DOHH2 (cell line): ENCODE measurements at regions not wholly inside any gene's neighbourhood (a gene's known extent, or its start where the extent isn't known, plus 50 kb on each side); places are given as distances from the start of the nearest gene placed in this dataset.

Experiments
- H3F3A ChIP-seq: fragments of 200-600 bp; sonication (generic), shearing (Covaris generic); 2 replicates; pipeline ENCODE4 v1.6.0; 2016; ENCODE audit warnings: antibody characterized with exemption, mild to moderate bottlenecking; ENCODE audit not compliant: control insufficient read depth, insufficient read depth
- H3K27ac ChIP-seq: fragments of 200-600 bp; sonication (generic); 2 replicates; pipeline ENCODE4 v1.5.1; 2014; ENCODE audit warnings: low read depth, mild to moderate bottlenecking, low read length, moderate library complexity
- H3K27me3 ChIP-seq: fragments of 200-600 bp; sonication (generic); 2 replicates; pipeline ENCODE4 v1.6.1; 2014; ENCODE audit warnings: mild to moderate bottlenecking, low read length, mixed read lengths; ENCODE audit not compliant: control insufficient read depth
- H3K36me3 ChIP-seq: fragments of 200-600 bp; sonication (generic); 2 replicates; pipeline ENCODE4 v1.6.1; 2014; ENCODE audit warnings: mild to moderate bottlenecking, low read length, moderate library complexity, mixed read lengths; ENCODE audit not compliant: control insufficient read depth
- H3K4me1 ChIP-seq: fragments of 200-600 bp; sonication (generic); 2 replicates; pipeline ENCODE4 v1.6.1; 2014; ENCODE audit warnings: mild to moderate bottlenecking, low read length, mixed read lengths; ENCODE audit not compliant: control insufficient read depth
- H3K4me2 ChIP-seq: fragments of 200-600 bp; sonication (generic); 2 replicates; pipeline ENCODE4 v1.6.0; 2014; ENCODE audit warnings: mild to moderate bottlenecking, low read length, moderate library complexity
- H3K4me3 ChIP-seq: fragments of 200-600 bp; sonication (generic); 2 replicates; pipeline ENCODE4 v1.5.1; 2014; ENCODE audit warnings: mild to moderate bottlenecking, low read length, mixed read lengths
- H3K79me2 ChIP-seq: fragments of 200-600 bp; sonication (generic); 2 replicates; pipeline ENCODE4 v1.6.1; 2014; ENCODE audit warnings: mild to moderate bottlenecking, low read length, mixed read lengths; ENCODE audit not compliant: control insufficient read depth
- H3K9me2 ChIP-seq: fragments of 200-600 bp; sonication (generic); replicated peaks from 2 replicates; pipeline ENCODE4 v1.6.1; 2014; ENCODE audit warnings: mild to moderate bottlenecking, low read length, mixed read lengths; ENCODE audit not compliant: control insufficient read depth
- H3K9me3 ChIP-seq: fragments of 200-600 bp; sonication (generic); 2 replicates; pipeline ENCODE4 v1.6.1; 2014; ENCODE audit warnings: antibody characterized with exemption, low read length, mixed read lengths; ENCODE audit not compliant: control insufficient read depth, insufficient read depth
- H4K20me1 ChIP-seq: fragments of 200-600 bp; sonication (generic); 2 replicates; pipeline ENCODE4 v1.6.0; 2014; ENCODE audit warnings: low read depth, mild to moderate bottlenecking, antibody characterized with exemption, low read length, moderate library complexity; ENCODE audit not compliant: control insufficient read depth, insufficient read depth
- CTCF ChIP-seq: fragments of 200-600 bp; sonication (generic); IDR thresholded peaks from one replicate; pipeline ENCODE4 v1.5.1; 2014; ENCODE audit warnings: antibody characterized with exemption, mild to moderate bottlenecking, low read depth, low read length; ENCODE audit not compliant: poor library complexity, severe bottlenecking
- EZH2phosphoT487 ChIP-seq: fragments of 200-600 bp; sonication (generic); IDR thresholded peaks from 2 replicates; pipeline ENCODE4 v1.6.1; 2017; ENCODE audit warnings: borderline replicate concordance, mild to moderate bottlenecking, antibody characterized with exemption, low read length, moderate library complexity, mixed read lengths

- Histone ChIP-seq H3K36me3 (no peaks in the 10 kb centered on the region), H3K4me3 (no peak overlapping the region), H3K4me2 (no peak overlapping the region), H3K79me2 (no peaks in the 10 kb centered on the region), H4K20me1 (no peaks in the 10 kb centered on the region), H3F3A (no peaks in the 10 kb centered on the region), H3K27ac (no peak overlapping the region), H3K9me3 (no peaks in the 10 kb centered on the region), H3K4me1 (no peaks in the 10 kb centered on the region), H3K9me2 (no peaks in the 10 kb centered on the region), H3K27me3 (no peaks in the 10 kb centered on the region)
- TF ChIP-seq CTCF (no peak), EZH2phosphoT487 (no peak)
These were observed 1679.9 kb upstream of the FLRT2 start for GRCh38 chr14:83850092-83850491.

GRCh38 chr14:83856334-83856733 is 1673.6 kb upstream of the FLRT2 start:
- no peaks in the 10 kb centered on the region for H3K4me1 ChIP-seq
- H4K20me1 ChIP-seq: no peaks in the 10 kb centered on the region
- no peak overlapping the region for H3K4me3 ChIP-seq
- no peak overlapping the region for H3K27ac ChIP-seq
- H3K9me3 ChIP-seq: no peaks in the 10 kb centered on the region
- no peak overlapping the region for H3K4me2 ChIP-seq
- H3K79me2 ChIP-seq: no peaks in the 10 kb centered on the region
- no peaks in the 10 kb centered on the region for H3K27me3 ChIP-seq
- H3K9me2 ChIP-seq: no peaks in the 10 kb centered on the region
- no peaks in the 10 kb centered on the region for H3K36me3 ChIP-seq
- no peaks in the 10 kb centered on the region for H3F3A ChIP-seq
- TF ChIP-seq CTCF (no peak), EZH2phosphoT487 (no peak)

- Histone ChIP-seq H3K9me3 (no peaks in the 10 kb centered on the region), H3K79me2 (no peaks in the 10 kb centered on the region), H3K4me3 (no peak overlapping the region), H4K20me1 (no peaks in the 10 kb centered on the region), H3K27me3 (no peaks in the 10 kb centered on the region), H3K36me3 (no peaks in the 10 kb centered on the region), H3K4me1 (no peaks in the 10 kb centered on the region), H3F3A (no peaks in the 10 kb centered on the region), H3K27ac (no peak overlapping the region), H3K4me2 (no peak overlapping the region), H3K9me2 (no peaks in the 10 kb centered on the region)
- TF ChIP-seq CTCF (no peak), EZH2phosphoT487 (no peak)
These were observed 1669.3 kb upstream of the FLRT2 start for GRCh38 chr14:83860631-83861155.
